ENCODE measurements at regions not wholly inside any gene's neighbourhood (a gene's known extent, or its start where the extent isn't known, plus 50 kb on each side); places are given as distances from the start of the nearest gene placed in this dataset.
"Not testable (repeated sequence)": the region's sequence is repeated elsewhere in the genome, so short reads cannot be mapped to it uniquely, and the experiment has no call there.

DNA sequence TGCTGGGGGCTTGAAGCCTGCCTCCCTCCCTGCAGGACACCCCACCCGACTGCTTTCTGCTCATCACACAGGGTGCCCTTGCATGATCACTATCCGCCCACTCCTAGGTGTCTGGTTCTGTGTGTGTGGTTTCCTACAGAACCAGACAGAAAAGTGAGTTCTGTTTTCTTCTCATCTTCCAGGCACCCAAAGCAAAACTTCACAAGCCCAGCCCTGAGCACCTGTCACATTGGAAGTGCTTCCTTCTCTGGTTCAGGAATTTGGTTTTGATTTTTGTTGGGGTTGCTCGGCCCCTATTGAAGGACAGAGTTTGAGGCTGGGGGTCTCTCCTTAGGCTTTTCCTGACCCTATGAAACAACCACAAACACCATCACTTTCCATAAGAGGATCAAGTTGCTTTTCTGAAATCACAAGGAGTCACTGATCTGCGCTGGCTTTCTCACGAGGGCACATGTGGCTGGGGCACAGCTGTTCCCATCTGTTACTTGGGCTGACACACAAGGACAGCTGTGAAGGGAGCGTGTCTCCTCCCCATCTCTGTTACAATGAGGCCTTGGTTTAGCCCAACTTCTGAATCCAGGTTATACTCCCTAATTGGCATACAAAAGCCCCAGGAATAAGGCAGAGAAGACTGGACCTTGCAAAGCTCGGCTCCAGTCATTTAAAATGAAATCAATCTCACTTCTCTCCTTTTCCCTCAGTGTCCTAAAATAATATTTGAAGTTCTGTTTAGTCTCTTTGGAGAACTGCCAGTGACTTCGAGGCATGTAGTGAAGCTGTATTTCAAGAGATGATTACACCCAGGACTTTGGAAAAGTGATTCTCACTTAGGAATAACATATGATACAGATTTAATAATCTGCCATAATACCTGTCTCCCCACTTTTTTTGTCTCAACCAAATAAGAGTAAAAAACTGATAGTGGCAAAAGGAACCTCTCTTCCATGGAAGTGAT is 213.1 kb upstream of the GAS1 start:
- DNase-seq = no peak

GRCh38 chr9:87167161-87167560 is 219.9 kb upstream of the GAS1 start:
- DNase-seq = no peak

DNA sequence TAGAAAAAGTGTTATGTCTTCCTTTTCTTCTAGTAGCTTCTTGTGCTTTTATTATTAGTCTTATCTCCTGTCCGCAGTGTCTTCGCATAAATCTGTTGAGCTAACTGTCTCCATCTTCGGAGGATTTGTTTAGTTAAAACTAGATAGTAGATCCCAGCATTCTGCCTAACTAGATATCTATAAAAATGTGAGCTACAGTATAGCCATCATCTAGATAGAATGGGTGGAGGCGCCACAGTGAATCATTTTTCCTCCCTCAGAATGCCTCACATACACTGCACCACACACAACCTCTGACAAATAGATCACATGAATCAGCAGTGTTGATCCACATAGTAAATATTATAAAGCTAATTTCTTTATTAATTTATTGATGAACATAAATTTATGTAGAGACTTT is 220.3 kb upstream of the GAS1 start:
- DNase-seq = no peak

- DNase-seq = no peak
Measured at GRCh38 chr9:87178302-87178701, 231.0 kb upstream of the GAS1 start.

DNA sequence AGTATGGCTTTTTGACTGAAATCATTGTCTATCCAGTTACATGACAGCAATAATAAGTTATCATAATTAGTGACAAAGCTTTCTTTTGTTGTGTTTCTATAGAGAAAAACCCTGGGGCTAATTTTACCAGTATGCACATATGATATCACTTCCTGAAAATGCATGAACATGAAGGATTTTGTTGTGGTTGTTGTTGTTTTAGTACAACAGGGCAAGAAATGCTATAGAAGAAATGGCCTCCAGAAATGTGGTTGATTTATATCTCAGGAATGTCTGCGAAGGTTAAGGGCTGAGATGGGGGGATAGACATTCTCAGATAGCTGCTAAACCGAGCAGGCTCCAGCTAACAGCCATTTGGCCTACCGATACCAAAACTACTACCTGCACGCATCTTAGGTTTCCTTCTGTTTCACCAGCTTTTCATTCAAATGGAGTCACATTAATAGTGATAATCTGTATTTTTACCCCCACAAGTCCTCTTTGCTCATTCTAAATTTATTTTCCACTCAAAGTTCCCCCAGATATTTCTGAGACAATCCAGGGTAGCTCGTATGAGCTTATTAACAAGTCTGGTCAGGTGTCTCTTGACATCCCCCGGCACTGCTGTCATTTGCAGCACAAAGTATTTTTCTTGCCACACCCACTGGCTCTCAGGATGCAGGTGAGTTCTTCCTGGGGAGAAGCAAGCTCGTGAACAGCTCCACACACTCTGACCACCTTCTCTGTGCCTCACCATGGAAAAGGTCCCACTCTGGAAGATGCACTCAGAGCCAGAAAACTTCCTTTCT is 232.4 kb upstream of the GAS1 start:
- no peak for DNase-seq

DNA sequence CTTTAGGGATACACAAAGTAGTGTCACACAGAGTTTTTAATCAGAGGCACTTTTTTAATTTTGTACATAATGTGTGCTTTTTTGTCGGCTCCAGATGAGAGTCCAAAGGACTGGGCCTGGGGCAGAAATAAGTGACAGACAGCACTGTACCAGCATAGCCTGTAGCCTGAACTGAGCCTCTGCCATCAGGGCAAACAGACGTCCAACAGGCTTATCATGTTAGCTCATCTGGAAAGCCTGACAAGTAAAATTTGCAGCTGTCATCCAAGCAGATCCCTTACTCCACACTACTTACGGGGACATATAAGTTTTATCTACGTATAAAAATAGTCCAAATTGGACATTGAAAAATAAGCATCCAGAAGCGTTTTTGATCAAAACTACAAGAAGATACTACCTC is 233.1 kb upstream of the GAS1 start:
- DNase-seq = no peak

DNA sequence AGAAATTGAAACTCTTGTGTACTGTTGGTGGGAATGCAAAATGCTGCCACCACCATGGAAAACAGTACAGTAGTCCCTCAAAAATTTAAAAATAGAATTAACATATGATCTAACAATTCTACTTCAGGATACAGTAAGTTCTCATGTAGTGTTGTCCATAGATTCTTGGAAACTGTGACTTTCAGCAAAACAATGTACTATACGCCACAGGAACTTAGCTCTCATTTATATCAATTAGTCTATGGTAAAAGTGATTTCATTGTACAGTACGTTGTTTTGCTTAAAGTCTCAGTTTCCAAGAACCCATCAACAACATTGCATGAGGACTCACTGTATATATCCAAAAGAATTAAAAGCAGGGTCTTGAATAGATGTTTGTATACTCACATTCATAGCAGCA is 233.5 kb upstream of the GAS1 start:
- no peak for DNase-seq

- DNase-seq = no peak
Measured at GRCh38 chr9:87181670-87182069, 234.4 kb upstream of the GAS1 start.

- peak; percentile 14 for DNase-seq
Measured at GRCh38 chr9:87184956-87185642, 237.8 kb upstream of the GAS1 start.

- no peak for DNase-seq
Measured at GRCh38 chr9:87187656-87188055, 240.3 kb upstream of the GAS1 start.

DNA sequence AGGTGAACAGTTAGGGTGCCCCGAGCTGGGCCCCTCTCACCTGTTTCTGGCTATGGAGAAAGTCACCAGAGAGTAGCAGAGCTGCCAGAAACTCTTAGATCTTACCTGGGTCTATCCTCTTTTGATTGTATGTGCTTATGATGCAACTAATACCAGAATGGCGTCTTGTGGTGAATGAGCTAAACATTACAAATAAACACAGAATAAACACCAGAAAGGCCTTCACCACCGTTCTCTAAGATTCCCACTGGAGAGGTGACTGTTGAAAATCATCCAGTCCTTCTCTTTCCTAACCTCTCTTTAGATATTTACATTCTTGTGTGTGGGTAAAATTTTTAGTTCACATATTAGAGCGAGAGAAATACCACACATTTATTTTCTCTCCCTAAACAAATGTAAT is 241.7 kb upstream of the GAS1 start:
- DNase-seq = peak; percentile 58

DNA sequence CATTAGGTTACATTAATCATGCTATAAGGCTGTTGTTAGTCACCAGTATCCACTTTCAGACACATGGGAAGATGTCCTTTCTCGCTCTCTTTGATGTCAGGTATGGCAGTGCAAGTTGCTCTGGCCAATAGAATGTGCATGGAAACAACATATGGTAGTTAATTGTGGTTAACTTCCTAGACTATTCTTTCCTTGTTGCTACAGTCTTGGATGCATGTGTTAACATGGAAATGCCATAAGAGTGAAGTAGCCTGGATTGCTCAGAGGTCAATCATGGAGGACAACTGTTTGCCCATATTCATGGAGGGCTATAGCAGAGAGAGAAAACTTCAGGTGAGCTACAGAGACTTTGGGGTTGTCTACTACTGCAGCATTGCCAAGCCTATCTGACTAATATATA is 245.8 kb upstream of the GAS1 start:
- DNase-seq = peak; percentile 51

GRCh38 chr9:87193925-87194868 is 246.9 kb upstream of the GAS1 start:
- peak; percentile 84 for DNase-seq

DNA sequence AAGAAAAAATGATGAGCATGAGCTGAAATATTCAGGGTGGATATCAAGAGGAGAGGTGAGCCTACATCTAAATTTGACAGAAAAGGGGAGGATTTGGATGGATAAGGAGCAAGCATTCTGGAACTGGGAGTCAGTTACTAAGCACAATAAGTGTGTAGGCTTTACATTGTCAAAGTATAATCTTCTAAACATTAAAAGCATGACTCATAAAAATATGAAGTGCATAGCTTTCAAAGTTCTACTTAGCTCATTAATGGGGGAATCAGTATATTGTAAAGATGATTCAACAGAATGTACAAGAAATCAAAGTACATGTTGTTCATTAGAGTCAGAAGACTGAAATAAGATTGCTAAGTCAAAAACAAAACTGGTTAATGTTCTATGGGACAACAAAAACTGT is 248.0 kb upstream of the GAS1 start:
- peak; percentile 48 for DNase-seq

DNA sequence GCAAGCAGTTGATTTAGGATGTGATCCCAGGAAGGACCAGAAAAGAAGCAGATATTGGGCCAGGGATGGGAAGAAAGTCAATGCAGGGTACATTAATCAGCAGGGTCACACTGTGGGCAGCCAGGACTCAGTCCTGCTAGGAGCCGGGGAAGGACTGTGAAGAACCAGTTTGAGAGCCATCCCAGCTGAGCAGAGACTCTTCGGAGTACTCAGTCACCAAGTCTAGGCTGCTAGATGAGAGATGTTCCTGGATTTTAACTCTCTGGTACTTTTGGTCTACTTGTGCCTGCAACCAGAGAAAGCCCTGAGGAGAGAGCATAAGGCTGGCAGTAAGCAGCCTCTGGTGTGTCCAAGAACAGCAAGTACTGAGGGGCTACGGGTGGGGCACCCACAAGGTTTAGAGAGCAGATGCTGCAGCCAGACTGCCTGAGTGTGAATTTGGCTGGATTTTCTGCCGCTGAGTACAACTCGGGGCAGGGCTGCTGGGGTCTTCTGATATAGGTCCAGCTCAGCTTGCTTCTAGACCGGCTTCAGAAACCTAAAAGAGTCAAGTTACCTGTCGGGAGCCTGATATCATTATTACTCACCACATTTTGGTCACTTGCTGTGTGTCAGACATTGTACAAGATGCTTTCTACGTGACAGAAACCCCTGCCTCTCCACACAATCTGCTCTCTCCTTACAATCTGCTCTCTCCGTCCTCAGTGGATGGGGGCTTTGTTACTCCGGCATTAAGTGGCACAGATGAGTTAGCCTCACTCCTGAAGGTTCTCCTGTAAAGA is 250.2 kb upstream of the GAS1 start:
- DNase-seq = no peak

- DNase-seq = peak; percentile 24
Measured at GRCh38 chr9:87198716-87199115, 251.4 kb upstream of the GAS1 start.

GRCh38 chr9:87199278-87199677 is 252.0 kb upstream of the GAS1 start:
- DNase-seq = no peak

- no peak for DNase-seq
Measured at GRCh38 chr9:87199782-87200181, 252.5 kb upstream of the GAS1 start.

GRCh38 chr9:87201351-87201751 is 254.0 kb upstream of the GAS1 start:
- DNase-seq = peak; percentile 32

DNA sequence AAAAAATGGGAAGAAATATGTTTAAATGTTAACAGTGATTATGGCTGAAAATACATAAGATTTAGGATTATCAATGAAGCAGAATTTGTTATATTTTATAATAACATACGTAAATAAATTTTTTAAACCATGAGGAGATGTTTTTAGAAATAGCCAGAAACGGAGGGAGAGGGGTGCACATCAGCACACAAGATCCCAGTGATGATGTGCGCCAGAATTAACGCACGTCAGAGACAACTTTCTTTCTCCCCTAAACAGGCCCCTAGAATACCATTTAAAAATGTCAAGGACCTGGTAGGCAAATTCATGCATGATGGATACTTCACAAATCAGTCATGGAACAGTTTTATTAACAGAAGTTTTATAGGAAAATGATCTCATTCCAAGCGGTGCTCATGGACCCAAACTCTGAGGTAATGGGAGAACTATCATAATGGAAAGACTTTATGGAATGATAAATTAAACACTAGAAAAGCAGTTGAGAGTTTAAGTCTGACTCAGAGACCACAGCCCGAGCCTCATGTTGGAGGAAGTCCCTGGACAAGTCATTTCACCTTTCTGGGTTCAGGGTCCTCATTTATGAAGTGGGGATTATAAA is 258.9 kb upstream of the GAS1 start:
- peak; percentile 84 for DNase-seq

GRCh38 chr9:87210658-87211057 is 263.4 kb upstream of the GAS1 start:
- not testable (repeated sequence) for DNase-seq
